MM.1S (cell line): ENCODE measurements at regions not wholly inside any gene's neighbourhood (a gene's known extent, or its start where the extent isn't known, plus 50 kb on each side); places are given as distances from the start of the nearest gene placed in this dataset.

ENCODE experiments used
- EZH2phosphoT487 ChIP-seq: fragments of 300-600 bp; sonication (generic); IDR thresholded peaks from 2 replicates; pipeline ENCODE4 v1.6.1; 2018; ENCODE audit warnings: antibody characterized with exemption, low read length
- TF ChIP-seq, protein P1 (sequence below): fragments of 300-600 bp; sonication (generic); IDR thresholded peaks from 2 replicates; pipeline ENCODE4 v1.5.1; 2016; ENCODE audit warnings: antibody characterized with exemption, low read length, mixed read lengths

DNA sequence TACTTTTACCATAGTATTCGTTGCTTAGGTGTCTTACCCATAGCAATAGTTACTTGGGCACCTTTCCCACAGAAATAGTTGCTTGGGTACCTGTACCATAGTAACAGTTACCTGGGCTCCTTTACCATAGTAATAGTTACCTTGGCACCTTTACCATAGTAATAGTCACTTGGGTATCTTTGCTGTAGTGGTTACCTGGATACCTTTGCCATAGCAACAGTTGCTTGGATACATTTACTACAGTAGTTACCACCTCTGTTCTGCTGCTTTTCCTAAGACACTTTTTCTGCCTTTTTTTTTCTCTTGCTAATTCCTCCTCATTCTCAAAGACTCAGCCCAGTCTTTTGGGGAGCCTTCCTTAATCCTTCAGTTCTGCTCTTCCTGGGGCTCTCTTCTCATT, 272.8 kb upstream of the PUDP start:
- no peak for TF ChIP-seq EZH2phosphoT487
- TF ChIP-seq, protein P1, sequence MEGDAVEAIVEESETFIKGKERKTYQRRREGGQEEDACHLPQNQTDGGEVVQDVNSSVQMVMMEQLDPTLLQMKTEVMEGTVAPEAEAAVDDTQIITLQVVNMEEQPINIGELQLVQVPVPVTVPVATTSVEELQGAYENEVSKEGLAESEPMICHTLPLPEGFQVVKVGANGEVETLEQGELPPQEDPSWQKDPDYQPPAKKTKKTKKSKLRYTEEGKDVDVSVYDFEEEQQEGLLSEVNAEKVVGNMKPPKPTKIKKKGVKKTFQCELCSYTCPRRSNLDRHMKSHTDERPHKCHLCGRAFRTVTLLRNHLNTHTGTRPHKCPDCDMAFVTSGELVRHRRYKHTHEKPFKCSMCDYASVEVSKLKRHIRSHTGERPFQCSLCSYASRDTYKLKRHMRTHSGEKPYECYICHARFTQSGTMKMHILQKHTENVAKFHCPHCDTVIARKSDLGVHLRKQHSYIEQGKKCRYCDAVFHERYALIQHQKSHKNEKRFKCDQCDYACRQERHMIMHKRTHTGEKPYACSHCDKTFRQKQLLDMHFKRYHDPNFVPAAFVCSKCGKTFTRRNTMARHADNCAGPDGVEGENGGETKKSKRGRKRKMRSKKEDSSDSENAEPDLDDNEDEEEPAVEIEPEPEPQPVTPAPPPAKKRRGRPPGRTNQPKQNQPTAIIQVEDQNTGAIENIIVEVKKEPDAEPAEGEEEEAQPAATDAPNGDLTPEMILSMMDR: no peak
